A549 (cell line): ENCODE measurements at regions not wholly inside any gene's neighbourhood (a gene's known extent, or its start where the extent isn't known, plus 50 kb on each side); places are given as distances from the start of the nearest gene placed in this dataset.

ENCODE experiments used
- CTCF ChIP-seq: fragments of >200 bp; sonication (Bioruptor Twin); formaldehyde crosslinking; IDR thresholded peaks from 3 replicates; pipeline ENCODE4 v1.5.1; 2016
- HMGXB4 ChIP-seq: fragments of 250-450 bp; sonication (Bioruptor Pico); IDR thresholded peaks from 2 replicates; pipeline ENCODE4 v1.5.0; 2021; ENCODE audit warnings: mild to moderate bottlenecking, moderate library complexity, borderline replicate concordance
- MAX ChIP-seq: IDR thresholded peaks from 2 replicates; pipeline ENCODE4 v1.6.1; 2012
- POLR2A ChIP-seq: IDR thresholded peaks from 2 replicates; pipeline ENCODE4 v1.6.1; 2012; ENCODE audit warnings: mild to moderate bottlenecking, low read length
- RCOR1 ChIP-seq: fragments of 150-350 bp; IDR thresholded peaks from 2 replicates; pipeline ENCODE4 v1.6.1; 2014; ENCODE audit warnings: antibody characterized with exemption, low read length, low read depth
- REST ChIP-seq: fragments of 200-600 bp; sonication (generic); IDR thresholded peaks from 2 replicates; pipeline ENCODE4 v1.6.1; 2016; ENCODE audit warnings: antibody characterized with exemption, mild to moderate bottlenecking, moderate library complexity
- RFX5 ChIP-seq: fragments of 450-650 bp; IDR thresholded peaks from 2 replicates; pipeline ENCODE4 v1.7.1; 2014; ENCODE audit warnings: antibody characterized with exemption, mild to moderate bottlenecking, moderate library complexity

GRCh38 chr20:52365688-52366087 is 174.1 kb upstream of the ZFP64 start:
- TF ChIP-seq RCOR1 (no peak), MAX (no peak), POLR2A (no peak), REST (no peak), HMGXB4 (CRISPR knock-in tag) (no peak), CTCF (no peak), RFX5 (no peak)
